ENCODE measurements at regions not wholly inside any gene's neighbourhood (a gene's known extent, or its start where the extent isn't known, plus 50 kb on each side); places are given as distances from the start of the nearest gene placed in this dataset.

- H3K9me3 ChIP-seq (ENCODE audit: control insufficient read depth, low read length), result no peaks in the 10 kb centered on the region
- no peaks in the 10 kb centered on the region for H3K4me1 ChIP-seq (ENCODE audit: control insufficient read depth, insufficient read depth, low read length, poor library complexity, severe bottlenecking)
- no peaks in the 10 kb centered on the region for H3K36me3 ChIP-seq (ENCODE audit: control insufficient read depth, insufficient read depth, low read length)
- 100% methylated on average over 1 of the region's 1 CpG for WGBS, 2 experiments (ENCODE audit: insufficient coverage in 2 of 2)
- no peak overlapping the region for H3K27ac ChIP-seq (ENCODE audit: low read depth, low read length, severe bottlenecking)
- H3K4me3 ChIP-seq (ENCODE audit: extremely low read depth, insufficient read depth, low read length, poor library complexity, severe bottlenecking), result no peak overlapping the region
These were observed 1993.8 kb downstream of the ARAP2 start for GRCh38 chr4:34250562-34250961.

GRCh38 chr4:34253239-34253638 is 1991.1 kb downstream of the ARAP2 start:
- H3K4me1 ChIP-seq (ENCODE audit: control insufficient read depth, insufficient read depth, low read length, poor library complexity, severe bottlenecking), result no peaks in the 10 kb centered on the region
- no peaks in the 10 kb centered on the region for H3K9me3 ChIP-seq (ENCODE audit: control insufficient read depth, low read length)
- H3K27ac ChIP-seq (ENCODE audit: low read depth, low read length, severe bottlenecking), result no peak overlapping the region
- H3K4me3 ChIP-seq (ENCODE audit: extremely low read depth, insufficient read depth, low read length, poor library complexity, severe bottlenecking), result no peak overlapping the region
- H3K36me3 ChIP-seq (ENCODE audit: control insufficient read depth, insufficient read depth, low read length), result no peaks in the 10 kb centered on the region

GRCh38 chr4:34258176-34258575 is 1986.1 kb downstream of the ARAP2 start:
- Histone ChIP-seq H3K4me3 (ENCODE audit: extremely low read depth, insufficient read depth, low read length, poor library complexity, severe bottlenecking) (no peak overlapping the region), H3K27ac (ENCODE audit: low read depth, low read length, severe bottlenecking) (no peak overlapping the region), H3K4me1 (ENCODE audit: control insufficient read depth, insufficient read depth, low read length, poor library complexity, severe bottlenecking) (no peaks in the 10 kb centered on the region), H3K9me3 (ENCODE audit: control insufficient read depth, low read length) (no peaks in the 10 kb centered on the region), H3K36me3 (ENCODE audit: control insufficient read depth, insufficient read depth, low read length) (no peaks in the 10 kb centered on the region)
- WGBS, 2 experiments (ENCODE audit: insufficient coverage in 2 of 2), result 100% methylated on average over 1 of the region's 2 CpGs; no CpG with 5 or more reads in 1 of the 2 experiments

- no peaks in the 10 kb centered on the region for H3K4me1 ChIP-seq (ENCODE audit: control insufficient read depth, insufficient read depth, low read length, poor library complexity, severe bottlenecking)
- no peaks in the 10 kb centered on the region for H3K9me3 ChIP-seq (ENCODE audit: control insufficient read depth, low read length)
- 88 to 100% methylated on average over 1 of the region's 2 CpGs for WGBS, 2 experiments (ENCODE audit: insufficient coverage in 2 of 2)
- no peak overlapping the region for H3K4me3 ChIP-seq (ENCODE audit: extremely low read depth, insufficient read depth, low read length, poor library complexity, severe bottlenecking)
- H3K36me3 ChIP-seq (ENCODE audit: control insufficient read depth, insufficient read depth, low read length), result no peaks in the 10 kb centered on the region
- no peak overlapping the region for H3K27ac ChIP-seq (ENCODE audit: low read depth, low read length, severe bottlenecking)
These were observed 1982.5 kb downstream of the ARAP2 start for GRCh38 chr4:34261799-34262314.

- H3K4me1 ChIP-seq (ENCODE audit: control insufficient read depth, insufficient read depth, low read length, poor library complexity, severe bottlenecking), result no peaks in the 10 kb centered on the region
- no peaks in the 10 kb centered on the region for H3K9me3 ChIP-seq (ENCODE audit: control insufficient read depth, low read length)
- no peak overlapping the region for H3K27ac ChIP-seq (ENCODE audit: low read depth, low read length, severe bottlenecking)
- WGBS, 2 experiments (ENCODE audit: insufficient coverage in 2 of 2), result no CpG with 5 or more reads among the region's 1 CpG
- H3K4me3 ChIP-seq (ENCODE audit: extremely low read depth, insufficient read depth, low read length, poor library complexity, severe bottlenecking), result no peak overlapping the region
- H3K36me3 ChIP-seq (ENCODE audit: control insufficient read depth, insufficient read depth, low read length), result no peaks in the 10 kb centered on the region
These were observed 1974.7 kb downstream of the ARAP2 start for GRCh38 chr4:34269613-34270012.

GRCh38 chr4:34271479-34272355 is 1972.6 kb downstream of the ARAP2 start:
- H3K4me3 ChIP-seq (ENCODE audit: extremely low read depth, insufficient read depth, low read length, poor library complexity, severe bottlenecking), result no peak overlapping the region
- H3K9me3 ChIP-seq (ENCODE audit: control insufficient read depth, low read length), result no peaks in the 10 kb centered on the region
- H3K4me1 ChIP-seq (ENCODE audit: control insufficient read depth, insufficient read depth, low read length, poor library complexity, severe bottlenecking), result no peaks in the 10 kb centered on the region
- WGBS, 2 experiments (ENCODE audit: insufficient coverage in 2 of 2), result 100% methylated on average over 1 of the region's 5 CpGs; no CpG with 5 or more reads in 1 of the 2 experiments
- no peaks in the 10 kb centered on the region for H3K36me3 ChIP-seq (ENCODE audit: control insufficient read depth, insufficient read depth, low read length)
- H3K27ac ChIP-seq (ENCODE audit: low read depth, low read length, severe bottlenecking), result no peak overlapping the region

GRCh38 chr4:34279011-34279410 is 1965.3 kb downstream of the ARAP2 start:
- Histone ChIP-seq H3K27ac (ENCODE audit: low read depth, low read length, severe bottlenecking) (no peak overlapping the region), H3K4me3 (ENCODE audit: extremely low read depth, insufficient read depth, low read length, poor library complexity, severe bottlenecking) (no peak overlapping the region)

GRCh38 chr4:34280131-34280530 is 1964.2 kb downstream of the ARAP2 start:
- Histone ChIP-seq H3K4me3 (ENCODE audit: extremely low read depth, insufficient read depth, low read length, poor library complexity, severe bottlenecking) (no peak overlapping the region), H3K9me3 (ENCODE audit: control insufficient read depth, low read length) (no peaks in the 10 kb centered on the region), H3K4me1 (ENCODE audit: control insufficient read depth, insufficient read depth, low read length, poor library complexity, severe bottlenecking) (no peaks in the 10 kb centered on the region), H3K36me3 (ENCODE audit: control insufficient read depth, insufficient read depth, low read length) (no peaks in the 10 kb centered on the region), H3K27ac (ENCODE audit: low read depth, low read length, severe bottlenecking) (no peak overlapping the region)
- 71 to 84% methylated on average over 1 to 2 of the region's 2 CpGs for WGBS, 2 experiments (ENCODE audit: insufficient coverage in 2 of 2)

More at GRCh38 chr4:34279011-34279410, 1965.3 kb downstream of the ARAP2 start:
- H3K4me1 ChIP-seq (ENCODE audit: control insufficient read depth, insufficient read depth, low read length, poor library complexity, severe bottlenecking), result no peaks in the 10 kb centered on the region
- H3K9me3 ChIP-seq (ENCODE audit: control insufficient read depth, low read length), result no peaks in the 10 kb centered on the region
- no peaks in the 10 kb centered on the region for H3K36me3 ChIP-seq (ENCODE audit: control insufficient read depth, insufficient read depth, low read length)

GRCh38 chr4:34281826-34282225 is 1962.5 kb downstream of the ARAP2 start:
- Histone ChIP-seq H3K4me1 (ENCODE audit: control insufficient read depth, insufficient read depth, low read length, poor library complexity, severe bottlenecking) (no peaks in the 10 kb centered on the region), H3K27ac (ENCODE audit: low read depth, low read length, severe bottlenecking) (no peak overlapping the region), H3K36me3 (ENCODE audit: control insufficient read depth, insufficient read depth, low read length) (no peaks in the 10 kb centered on the region), H3K9me3 (ENCODE audit: control insufficient read depth, low read length) (no peaks in the 10 kb centered on the region), H3K4me3 (ENCODE audit: extremely low read depth, insufficient read depth, low read length, poor library complexity, severe bottlenecking) (no peak overlapping the region)
- 83 to 97% methylated on average over 1 to 3 of the region's 5 CpGs for WGBS, 2 experiments (ENCODE audit: insufficient coverage in 2 of 2)

GRCh38 chr4:34289489-34289888 is 1954.8 kb downstream of the ARAP2 start:
- Histone ChIP-seq H3K9me3 (ENCODE audit: control insufficient read depth, low read length) (no peaks in the 10 kb centered on the region), H3K36me3 (ENCODE audit: control insufficient read depth, insufficient read depth, low read length) (no peaks in the 10 kb centered on the region), H3K4me1 (ENCODE audit: control insufficient read depth, insufficient read depth, low read length, poor library complexity, severe bottlenecking) (no peaks in the 10 kb centered on the region), H3K4me3 (ENCODE audit: extremely low read depth, insufficient read depth, low read length, poor library complexity, severe bottlenecking) (no peak overlapping the region), H3K27ac (ENCODE audit: low read depth, low read length, severe bottlenecking) (no peak overlapping the region)
- WGBS, 2 experiments (ENCODE audit: insufficient coverage in 2 of 2), result no CpG with 5 or more reads among the region's 3 CpGs

GRCh38 chr4:34289962-34290361 is 1954.4 kb downstream of the ARAP2 start:
- no peak overlapping the region for H3K27ac ChIP-seq (ENCODE audit: low read depth, low read length, severe bottlenecking)
- H3K36me3 ChIP-seq (ENCODE audit: control insufficient read depth, insufficient read depth, low read length), result no peaks in the 10 kb centered on the region
- H3K9me3 ChIP-seq (ENCODE audit: control insufficient read depth, low read length), result no peaks in the 10 kb centered on the region
- H3K4me3 ChIP-seq (ENCODE audit: extremely low read depth, insufficient read depth, low read length, poor library complexity, severe bottlenecking), result no peak overlapping the region
- no peaks in the 10 kb centered on the region for H3K4me1 ChIP-seq (ENCODE audit: control insufficient read depth, insufficient read depth, low read length, poor library complexity, severe bottlenecking)

All from mesodermal cell (in vitro differentiated cells).